Loucy (cell line): ENCODE measurements at regions not wholly inside any gene's neighbourhood (a gene's known extent, or its start where the extent isn't known, plus 50 kb on each side); places are given as distances from the start of the nearest gene placed in this dataset.

Source experiments
- CTCF ChIP-seq: fragments of 200-600 bp; sonication (generic); conservative IDR thresholded peaks from 2 replicates; pipeline ENCODE4 v1.5.1; 2014; ENCODE audit warnings: mild to moderate bottlenecking, antibody characterized with exemption, low read length
- EZH2phosphoT487 ChIP-seq: fragments of 200-600 bp; IDR thresholded peaks from 2 replicates; pipeline ENCODE4 v1.6.1; 2018; ENCODE audit warnings: antibody characterized with exemption, mild to moderate bottlenecking, moderate library complexity, borderline replicate concordance

- no peak for TF ChIP-seq EZH2phosphoT487
- TF ChIP-seq CTCF: no peak
These were observed 305.1 kb upstream of the RIOK2 start for GRCh38 chr5:97488126-97488668.
